ENCODE measurements at regions not wholly inside any gene's neighbourhood (a gene's known extent, or its start where the extent isn't known, plus 50 kb on each side); places are given as distances from the start of the nearest gene placed in this dataset.

- Histone ChIP-seq H3K9me3 (replicated peaks in 1 of 3) (peaks cover 0 to 2% (median 0%) of the 10 kb centered on the region in 3 donors), H3K36me3 (replicated peaks in 1 of 2) (no peaks in the 10 kb centered on the region), H3K27ac (no peak overlapping the region), H3K4me3 (no peak overlapping the region), H3K4me1 (replicated peaks in 1 of 2) (no peaks in the 10 kb centered on the region), H3K27me3 (no peaks in the 10 kb centered on the region)
- 71 to 86% (median 76%) methylated on average over 2 of the region's 2 CpGs for WGBS, 4 donors
- intact Hi-C loops (cut with DNase I), result no loop called here
- DNase-seq, result no peak
- TF ChIP-seq POLR2A (IDR thresholded peaks at IDR 0.05) (no peak), CTCF (IDR thresholded peaks at IDR 0.05) (no peak)
Observed at GRCh38 chr2:106736221-106736620, 149.7 kb downstream of the ST6GAL2 start.

- WGBS, 4 donors, result 37 to 56% (median 55%) methylated on average over 5 of the region's 5 CpGs
Observed at GRCh38 chr2:106745468-106745867, 140.5 kb downstream of the ST6GAL2 start.

GRCh38 chr2:106749823-106750222 is 136.1 kb downstream of the ST6GAL2 start:
- WGBS, 4 donors, result 36 to 49% (median 48%) methylated on average over 2 of the region's 2 CpGs
- DNase-seq, result no peak
- TF ChIP-seq CTCF (IDR thresholded peaks at IDR 0.05) (no peak), POLR2A (IDR thresholded peaks at IDR 0.05) (no peak)
- Histone ChIP-seq H3K4me1 (replicated peaks in 1 of 2) (no peaks in the 10 kb centered on the region), H3K27me3 (no peaks in the 10 kb centered on the region), H3K4me3 (no peak overlapping the region), H3K9me3 (replicated peaks in 1 of 3) (no peaks in the 10 kb centered on the region), H3K36me3 (replicated peaks in 1 of 2) (no peaks in the 10 kb centered on the region), H3K27ac (no peak overlapping the region)
- intact Hi-C loops (cut with DNase I), result no loop called here

More at GRCh38 chr2:106745468-106745867, 140.5 kb downstream of the ST6GAL2 start:
- no peaks in the 10 kb centered on the region for H3K36me3 ChIP-seq (replicated peaks in 1 of 2)
- H3K27me3 ChIP-seq, result no peaks in the 10 kb centered on the region
- no peak for TF ChIP-seq CTCF (IDR thresholded peaks at IDR 0.05)
- no peak for TF ChIP-seq POLR2A (IDR thresholded peaks at IDR 0.05)
- no peak overlapping the region for H3K27ac ChIP-seq
- no peak for DNase-seq
- no peaks in the 10 kb centered on the region for H3K4me1 ChIP-seq (replicated peaks in 1 of 2)
- no peak overlapping the region for H3K4me3 ChIP-seq
- peaks cover 0 to 5% (median 0%) of the 10 kb centered on the region in 3 donors for H3K9me3 ChIP-seq (replicated peaks in 1 of 3)
- intact Hi-C loops (cut with DNase I), result no loop called here
